ENCODE measurements at regions not wholly inside any gene's neighbourhood (a gene's known extent, or its start where the extent isn't known, plus 50 kb on each side); places are given as distances from the start of the nearest gene placed in this dataset.

- no peak for DNase-seq
These were observed 269.4 kb downstream of the TCF7L2 start for GRCh38 chr10:113219446-113219845.

- no peak for DNase-seq
These were observed 271.7 kb downstream of the TCF7L2 start for GRCh38 chr10:113221756-113222168.

- no peak for DNase-seq
These were observed 272.2 kb downstream of the TCF7L2 start for GRCh38 chr10:113222207-113222606.

- DNase-seq, result no peak
These were observed 275.3 kb downstream of the TCF7L2 start for GRCh38 chr10:113225364-113225763.

GRCh38 chr10:113225903-113226302, 275.9 kb downstream of the TCF7L2 start:
- DNase-seq, result no peak

- no peak for DNase-seq
These were observed 276.4 kb downstream of the TCF7L2 start for GRCh38 chr10:113226399-113226798.

GRCh38 chr10:113226831-113227445, 276.9 kb downstream of the TCF7L2 start:
- no peak for DNase-seq

GRCh38 chr10:113228530-113228929, 278.5 kb downstream of the TCF7L2 start:
- no peak for DNase-seq

- no peak for DNase-seq
These were observed 280.1 kb downstream of the TCF7L2 start for GRCh38 chr10:113230011-113230610.

- no peak for DNase-seq
These were observed 283.0 kb downstream of the TCF7L2 start for GRCh38 chr10:113232928-113233511.

- DNase-seq, result no peak
These were observed 284.4 kb downstream of the TCF7L2 start for GRCh38 chr10:113234481-113234880.

- DNase-seq, result no peak
These were observed 285.5 kb downstream of the TCF7L2 start for GRCh38 chr10:113235508-113235907.

- DNase-seq, result no peak
These were observed 287.0 kb downstream of the TCF7L2 start for GRCh38 chr10:113236998-113237397.

GRCh38 chr10:113239566-113240350, 289.7 kb downstream of the TCF7L2 start:
- DNase-seq, result no peak

- DNase-seq, result no peak
These were observed 290.7 kb downstream of the TCF7L2 start for GRCh38 chr10:113240736-113241135.

- DNase-seq, result no peak
These were observed 291.7 kb downstream of the TCF7L2 start for GRCh38 chr10:113241599-113242360.

- no peak for DNase-seq
These were observed 293.3 kb downstream of the TCF7L2 start for GRCh38 chr10:113243311-113243710.

- DNase-seq, result no peak
These were observed 294.7 kb downstream of the TCF7L2 start for GRCh38 chr10:113244750-113245149.

GRCh38 chr10:113245286-113245685, 295.2 kb downstream of the TCF7L2 start:
- no peak for DNase-seq

GRCh38 chr10:113247050-113247449, 297.0 kb downstream of the TCF7L2 start:
- DNase-seq, result no peak

GRCh38 chr10:113252650-113253618, 299.9 kb upstream of the HABP2 start:
- no peak for DNase-seq

Data from activated T-cell treated with anti-CD3 and anti-CD28 coated beads, Interleukin-2, amount 50 U/mL, for 1 hour (primary cell).